ENCODE measurements at regions not wholly inside any gene's neighbourhood (a gene's known extent, or its start where the extent isn't known, plus 50 kb on each side); places are given as distances from the start of the nearest gene placed in this dataset.
"Not testable (repeated sequence)": the region's sequence is repeated elsewhere in the genome, so short reads cannot be mapped to it uniquely, and the experiment has no call there.

DNA sequence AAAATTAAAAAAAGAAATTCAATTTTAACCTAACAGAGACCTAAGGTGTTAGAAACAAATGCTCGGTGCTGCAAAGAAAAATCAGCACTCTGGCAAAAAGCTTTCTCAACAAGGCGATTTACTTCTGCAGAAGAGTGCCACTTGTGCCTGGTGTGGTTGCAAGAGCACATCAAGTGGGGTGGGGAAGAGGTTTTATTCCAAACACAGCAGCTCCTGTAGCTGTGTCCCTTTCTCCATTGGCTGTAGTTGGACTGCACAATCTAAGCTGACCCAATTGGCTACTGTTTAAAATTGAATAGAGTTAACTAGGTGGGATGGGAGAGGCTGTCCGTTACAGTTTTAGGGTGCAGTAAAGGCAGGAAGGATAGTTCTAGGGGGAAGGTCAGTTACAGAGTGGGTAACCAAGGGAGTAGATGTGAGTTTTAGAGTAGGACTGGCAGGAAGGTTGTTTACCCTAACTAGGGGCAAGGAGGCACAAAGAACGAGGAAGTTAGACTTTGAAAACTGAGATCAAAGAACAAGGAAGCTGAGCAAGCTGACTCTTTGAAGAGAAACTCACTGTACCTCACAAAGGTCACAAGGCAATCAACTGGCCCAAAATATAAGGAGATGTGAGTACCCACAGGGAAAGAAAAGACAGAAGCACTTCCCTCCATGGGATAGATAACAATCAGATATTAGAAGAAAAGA, 145.7 kb downstream of the LIG4 start:
- Histone ChIP-seq H3K4me1 (ENCODE audit: insufficient read depth, low read length) (no peaks in the 10 kb centered on the region), H3K27me3 (ENCODE audit: insufficient read depth, low read length) (no peaks in the 10 kb centered on the region), H3K4me2 (ENCODE audit: low read length) (no peak overlapping the region), H3K36me3 (ENCODE audit: insufficient read depth, low read length) (no peaks in the 10 kb centered on the region), H3K4me3 (ENCODE audit: insufficient read depth, low read depth, low read length) (no peak overlapping the region), H2AFZ (ENCODE audit: low read depth, low read length) (no peak overlapping the region), H3K27ac (ENCODE audit: low read depth, low read length) (no peak overlapping the region), H3K9me3 (ENCODE audit: insufficient read depth, low read depth, low read length) (peaks cover 3% of the 10 kb centered on the region), H3K79me2 (ENCODE audit: insufficient read depth, low read length) (no peaks in the 10 kb centered on the region), H3K9ac (ENCODE audit: low read length) (no peak overlapping the region), H4K20me1 (ENCODE audit: insufficient read depth, low read length) (no peaks in the 10 kb centered on the region)
- no peak for DNase-seq (ENCODE audit: low read depth)
- TF ChIP-seq EZH2 (IDR thresholded peaks at IDR 0.05; ENCODE audit: insufficient read depth, low read length) (no peak), CTCF (IDR thresholded peaks at IDR 0.05; ENCODE audit: insufficient read depth, low read depth, low read length) (no peak)
- Mint-ChIP-seq H3K9me3 (ENCODE audit: unreplicated experiment) (peaks cover 7% of the 10 kb centered on the region), H3K4me1 (ENCODE audit: low read depth, unreplicated experiment) (peaks cover 6% of the 10 kb centered on the region), H3K27ac (ENCODE audit: unreplicated experiment) (no peak overlapping the region), H3K36me3 (ENCODE audit: low read depth, unreplicated experiment) (no peaks in the 10 kb centered on the region), H3K4me3 (ENCODE audit: unreplicated experiment) (no peak overlapping the region), H3K27me3 (ENCODE audit: low read depth, unreplicated experiment) (no peaks in the 10 kb centered on the region)
- no peak for FAIRE-seq

DNA sequence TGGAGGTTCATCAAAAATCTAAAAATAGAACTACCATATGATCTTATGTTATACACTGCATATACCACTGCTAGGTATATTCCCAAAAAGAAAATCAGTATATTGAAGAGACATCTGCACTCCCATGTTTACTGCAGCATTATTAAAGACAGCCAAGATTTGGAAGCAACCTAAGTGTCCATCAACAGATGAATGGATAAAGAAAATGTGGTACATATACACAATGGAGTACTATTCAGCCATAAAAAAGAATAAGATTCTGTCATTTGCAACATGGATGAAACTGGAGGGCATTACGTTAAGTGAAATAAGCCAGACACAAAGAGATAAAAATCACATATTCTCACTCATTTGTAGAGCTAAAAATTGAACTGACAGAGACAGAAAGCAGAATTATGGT, 151.0 kb downstream of the LIG4 start:
- not testable (repeated sequence) for H3K27me3 Mint-ChIP-seq (ENCODE audit: low read depth, unreplicated experiment); H3K79me2 ChIP-seq (ENCODE audit: insufficient read depth, low read length)

DNA sequence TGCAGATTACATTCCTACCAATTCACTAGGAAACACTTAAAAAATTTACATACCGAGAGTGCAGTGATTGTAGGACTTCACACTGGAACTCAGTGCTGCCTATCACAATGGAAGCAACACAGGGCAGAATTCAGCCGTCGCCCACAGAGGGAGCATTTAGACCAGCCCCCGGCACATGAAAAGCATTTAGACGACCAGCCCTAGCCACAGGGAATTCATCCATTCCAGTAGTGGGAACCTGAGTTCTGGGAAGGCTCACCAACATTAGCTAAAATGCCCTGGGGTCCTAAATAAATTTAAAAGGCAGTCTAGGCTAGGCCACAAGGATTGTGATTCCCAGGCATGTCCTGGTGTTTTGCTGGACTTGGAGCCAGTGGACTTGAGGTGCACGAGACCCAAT, 155.2 kb downstream of the LIG4 start:
- H3K4me1 Mint-ChIP-seq (ENCODE audit: low read depth, unreplicated experiment) = no peaks in the 10 kb centered on the region
- no peaks in the 10 kb centered on the region for H3K27me3 ChIP-seq (ENCODE audit: insufficient read depth, low read length)
- no peak overlapping the region for H3K4me3 Mint-ChIP-seq (ENCODE audit: unreplicated experiment)
- H3K9me3 ChIP-seq (ENCODE audit: insufficient read depth, low read depth, low read length) = no peaks in the 10 kb centered on the region
- no peak overlapping the region for H3K9ac ChIP-seq (ENCODE audit: low read length)
- H3K27ac ChIP-seq (ENCODE audit: low read depth, low read length) = no peak overlapping the region
- H3K36me3 ChIP-seq (ENCODE audit: insufficient read depth, low read length) = no peaks in the 10 kb centered on the region
- H3K36me3 Mint-ChIP-seq (ENCODE audit: low read depth, unreplicated experiment) = no peaks in the 10 kb centered on the region
- H3K4me3 ChIP-seq (ENCODE audit: insufficient read depth, low read depth, low read length) = no peak overlapping the region
- no peaks in the 10 kb centered on the region for H3K9me3 Mint-ChIP-seq (ENCODE audit: unreplicated experiment)
- H4K20me1 ChIP-seq (ENCODE audit: insufficient read depth, low read length) = no peaks in the 10 kb centered on the region
- H3K4me1 ChIP-seq (ENCODE audit: insufficient read depth, low read length) = no peaks in the 10 kb centered on the region
- no peak overlapping the region for H2AFZ ChIP-seq (ENCODE audit: low read depth, low read length)
- H3K79me2 ChIP-seq (ENCODE audit: insufficient read depth, low read length) = no peaks in the 10 kb centered on the region
- no peak overlapping the region for H3K27ac Mint-ChIP-seq (ENCODE audit: unreplicated experiment)
- no peaks in the 10 kb centered on the region for H3K27me3 Mint-ChIP-seq (ENCODE audit: low read depth, unreplicated experiment)
- FAIRE-seq (no peak), DNase-seq (ENCODE audit: low read depth) (no peak)
- no peak overlapping the region for H3K4me2 ChIP-seq (ENCODE audit: low read length)
- no peak for TF ChIP-seq EZH2 (IDR thresholded peaks at IDR 0.05; ENCODE audit: insufficient read depth, low read length)

More for the DNA sequence above, 151.0 kb downstream of the LIG4 start:
- H3K9me3 Mint-ChIP-seq (ENCODE audit: unreplicated experiment); H2AFZ ChIP-seq (ENCODE audit: low read depth, low read length); H3K36me3 Mint-ChIP-seq (ENCODE audit: low read depth, unreplicated experiment); DNase-seq (ENCODE audit: low read depth); H4K20me1 ChIP-seq (ENCODE audit: insufficient read depth, low read length); H3K4me1 ChIP-seq (ENCODE audit: insufficient read depth, low read length); H3K4me3 ChIP-seq (ENCODE audit: insufficient read depth, low read depth, low read length); H3K9me3 ChIP-seq (ENCODE audit: insufficient read depth, low read depth, low read length); H3K36me3 ChIP-seq (ENCODE audit: insufficient read depth, low read length); H3K9ac ChIP-seq (ENCODE audit: low read length); H3K27me3 ChIP-seq (ENCODE audit: insufficient read depth, low read length); FAIRE-seq; H3K4me2 ChIP-seq (ENCODE audit: low read length); H3K4me1 Mint-ChIP-seq (ENCODE audit: low read depth, unreplicated experiment); H3K4me3 Mint-ChIP-seq (ENCODE audit: unreplicated experiment); H3K27ac Mint-ChIP-seq (ENCODE audit: unreplicated experiment); H3K27ac ChIP-seq (ENCODE audit: low read depth, low read length): not testable (repeated sequence)

Data from astrocyte (in vitro differentiated cells and primary cell).